ENCODE measurements at regions not wholly inside any gene's neighbourhood (a gene's known extent, or its start where the extent isn't known, plus 50 kb on each side); places are given as distances from the start of the nearest gene placed in this dataset.

DNA sequence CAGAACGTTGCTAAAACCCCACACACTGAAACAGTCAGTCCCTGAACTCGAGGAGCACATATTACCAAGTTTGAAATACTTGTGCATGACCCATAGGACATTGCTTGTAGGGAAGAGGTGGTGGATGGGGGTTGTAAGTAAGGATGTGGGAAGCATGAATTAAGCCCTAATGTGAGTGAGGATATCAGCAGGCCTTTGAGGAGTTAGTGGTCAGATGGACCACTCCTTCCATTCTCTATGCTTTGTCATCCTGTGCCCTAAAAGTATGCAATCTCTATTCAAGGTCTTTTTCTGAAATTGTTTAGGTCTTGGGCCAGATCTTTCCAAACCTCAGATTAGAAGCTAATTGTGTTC lies 70.9 kb upstream of the SAMSN1 start:
- TF ChIP-seq CCAR2 (IDR thresholded peaks at IDR 0.05; ENCODE audit: low read depth, low read length) (no peak), ELF4 (CRISPR knock-in tag; IDR thresholded peaks at IDR 0.05) (no peak)

Measured in K562 (cell line).